ENCODE measurements at regions not wholly inside any gene's neighbourhood (a gene's known extent, or its start where the extent isn't known, plus 50 kb on each side); places are given as distances from the start of the nearest gene placed in this dataset.

GRCh38 chr5:17690473-17690872, 56.2 kb downstream of the TAF11L14 start:
- no peaks in the 10 kb centered on the region for H3K27me3 ChIP-seq (ENCODE audit: insufficient read depth, poor library complexity, severe bottlenecking)
- H3K27ac ChIP-seq (replicated peaks), result no peak overlapping the region
- TF ChIP-seq REST (IDR thresholded peaks at IDR 0.05; ENCODE audit: insufficient replicate concordance, low read depth) (no peak), CTCF (IDR thresholded peaks at IDR 0.05; ENCODE audit: insufficient read depth, low read length) (no peak)
- H3K4me3 ChIP-seq (replicated peaks; ENCODE audit: insufficient read depth, low read length), result no peak overlapping the region
- DNase-seq (ENCODE audit: low read depth in 1 of 2, low spot score in 1 of 2), result no peak

GRCh38 chr5:17691762-17692161, 57.5 kb downstream of the TAF11L14 start:
- no peak for TF ChIP-seq CTCF (IDR thresholded peaks at IDR 0.05; ENCODE audit: insufficient read depth, low read length)
- TF ChIP-seq POLR2AphosphoS5 (IDR thresholded peaks at IDR 0.05; ENCODE audit: low read depth), result no peak
- TF ChIP-seq GABPA (IDR thresholded peaks at IDR 0.05; ENCODE audit: low read depth), result no peak
- TF ChIP-seq REST (IDR thresholded peaks at IDR 0.05; ENCODE audit: insufficient replicate concordance, low read depth), result no peak
- Histone ChIP-seq H3K27ac (replicated peaks) (no peak overlapping the region), H3K27me3 (ENCODE audit: insufficient read depth, poor library complexity, severe bottlenecking) (no peaks in the 10 kb centered on the region), H3K4me3 (replicated peaks; ENCODE audit: insufficient read depth, low read length) (no peak overlapping the region)
- DNase-seq (ENCODE audit: low read depth in 1 of 2, low spot score in 1 of 2), result no peak

GRCh38 chr5:17694371-17694770, 60.1 kb downstream of the TAF11L14 start:
- no peak for TF ChIP-seq POLR2AphosphoS5 (IDR thresholded peaks at IDR 0.05; ENCODE audit: low read depth)
- TF ChIP-seq SPI1 (IDR thresholded peaks at IDR 0.05; ENCODE audit: borderline replicate concordance, low read depth), result no peak
- no peak for TF ChIP-seq CTCF (IDR thresholded peaks at IDR 0.05; ENCODE audit: insufficient read depth, low read length)
- no peak for TF ChIP-seq GABPA (IDR thresholded peaks at IDR 0.05; ENCODE audit: low read depth)
- no peak for TF ChIP-seq REST (IDR thresholded peaks at IDR 0.05; ENCODE audit: insufficient replicate concordance, low read depth)
- Histone ChIP-seq H3K27me3 (ENCODE audit: insufficient read depth, poor library complexity, severe bottlenecking) (no peaks in the 10 kb centered on the region), H3K4me3 (replicated peaks; ENCODE audit: insufficient read depth, low read length) (no peak overlapping the region), H3K27ac (replicated peaks) (no peak overlapping the region)
- DNase-seq (ENCODE audit: low read depth in 1 of 2, low spot score in 1 of 2), result no peak

Measured in HL-60 (cell line).